HT1080 (cell line): ENCODE measurements at regions not wholly inside any gene's neighbourhood (a gene's known extent, or its start where the extent isn't known, plus 50 kb on each side); places are given as distances from the start of the nearest gene placed in this dataset.
"Not testable (repeated sequence)": the region's sequence is repeated elsewhere in the genome, so short reads cannot be mapped to it uniquely, and the experiment has no call there.

Experiments
- DNase-seq: peaks from one replicate; pipeline ENCODE4 v3.0.0-alpha.2; 2015; ENCODE audit warnings: low read depth

DNA sequence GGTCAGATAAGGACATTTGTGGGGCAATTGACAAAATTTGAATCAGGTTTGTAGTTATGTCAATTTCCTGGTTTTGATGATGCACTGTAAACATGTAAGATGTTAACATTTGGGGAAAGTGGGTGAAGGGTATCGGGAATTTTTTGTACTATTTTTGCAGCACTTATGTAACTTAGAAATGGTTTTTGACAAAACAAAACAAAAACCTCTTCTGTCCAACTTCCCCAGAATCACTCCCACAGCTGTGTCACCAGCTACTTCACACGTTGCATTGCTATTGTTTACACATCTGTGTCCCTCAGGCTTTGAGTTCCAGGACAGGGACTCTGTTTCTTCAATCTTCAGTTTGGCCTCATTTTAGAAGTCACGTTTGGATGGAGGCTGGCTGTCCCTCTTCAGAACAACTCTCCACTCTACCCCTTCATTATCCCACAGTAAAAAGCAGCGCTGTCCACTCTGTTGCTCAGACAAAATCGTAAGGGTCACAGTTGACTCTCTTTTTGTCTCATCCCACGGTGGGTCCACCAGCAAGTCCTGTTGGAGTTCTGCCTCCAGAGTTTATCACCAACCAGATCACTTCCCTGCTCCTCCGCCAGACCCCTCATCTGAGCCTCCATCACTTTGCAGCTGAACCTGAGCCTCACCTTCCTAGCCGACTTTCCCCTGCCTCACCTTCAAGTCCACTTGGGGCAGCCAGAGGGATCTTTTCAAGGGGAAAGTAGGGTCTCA is 63.2 kb downstream of the NENF start:
- no peak for DNase-seq

DNA sequence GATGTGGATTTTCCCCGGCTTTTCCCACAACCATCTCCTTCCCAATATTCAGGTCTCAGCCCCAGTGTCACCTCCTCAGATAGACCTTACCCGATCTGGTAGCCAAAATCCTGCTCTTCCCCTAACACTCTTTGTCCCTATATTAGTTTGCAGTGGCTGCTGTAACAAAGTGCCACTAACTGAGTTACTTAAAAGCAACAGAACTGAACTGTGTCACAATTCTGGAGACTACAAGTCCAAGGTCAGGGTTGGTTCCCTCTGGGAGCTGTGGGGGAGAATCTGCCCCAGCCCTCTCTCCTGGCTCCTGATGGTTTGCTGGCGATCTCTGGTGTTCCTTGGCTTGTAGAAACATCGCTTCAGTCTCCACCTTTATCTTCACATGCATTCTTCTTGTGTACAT is 64.0 kb downstream of the NENF start:
- no peak for DNase-seq

DNA sequence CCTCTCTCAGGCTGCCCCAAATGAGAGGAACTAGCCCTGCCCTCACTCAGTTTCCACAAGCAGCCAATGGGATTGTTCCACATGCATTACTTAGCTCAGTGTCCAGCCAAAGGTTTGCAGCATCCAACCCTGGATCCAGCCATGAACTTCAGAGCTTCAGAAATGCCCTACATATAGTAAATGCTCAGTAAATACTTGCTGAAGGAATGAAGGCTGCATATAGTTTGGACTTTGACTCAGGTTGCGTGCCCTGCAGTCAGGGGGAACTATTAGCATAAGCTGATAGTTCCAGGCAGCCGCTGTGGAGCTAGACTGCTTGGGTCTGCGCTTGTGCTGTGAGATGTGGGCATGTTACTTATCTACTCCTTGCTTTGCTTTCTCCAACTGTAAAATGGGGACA is 64.8 kb downstream of the NENF start:
- DNase-seq = no peak

DNA sequence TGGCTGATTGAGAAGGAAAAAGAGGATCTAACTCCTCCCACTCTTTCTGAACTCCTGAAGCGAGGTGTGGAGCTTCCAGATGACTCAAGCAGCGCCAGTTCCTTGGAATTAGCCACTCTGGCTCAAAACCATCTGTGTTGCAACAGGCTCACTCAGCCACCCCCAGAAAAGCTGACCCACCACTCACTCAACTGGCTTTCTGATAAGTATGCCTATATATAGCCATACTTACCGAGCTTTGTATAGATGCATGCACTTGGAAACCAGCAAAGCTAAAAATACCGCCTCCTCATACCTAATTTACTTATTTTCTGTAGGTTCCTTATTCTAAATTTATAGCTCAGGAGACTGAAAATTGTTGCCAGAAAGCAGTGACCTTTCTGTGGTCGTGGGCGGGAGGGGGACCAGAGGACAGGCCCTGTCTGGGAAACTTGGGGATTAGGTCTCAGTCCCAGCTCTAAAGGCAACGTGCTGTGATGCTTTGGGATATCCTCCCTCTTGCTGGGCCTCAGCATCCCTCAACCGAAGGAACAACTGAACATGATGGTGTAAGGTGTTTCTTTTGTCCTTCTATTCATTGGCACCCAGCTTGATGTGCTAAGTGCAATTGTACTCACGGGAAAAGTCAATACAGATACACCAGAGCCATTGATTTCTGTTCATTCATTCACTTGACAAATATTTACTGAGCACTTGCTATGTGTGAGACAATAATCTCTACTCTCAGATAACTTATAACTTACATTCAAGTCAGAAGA is 65.7 kb downstream of the NENF start:
- DNase-seq = peak; percentile 78

DNA sequence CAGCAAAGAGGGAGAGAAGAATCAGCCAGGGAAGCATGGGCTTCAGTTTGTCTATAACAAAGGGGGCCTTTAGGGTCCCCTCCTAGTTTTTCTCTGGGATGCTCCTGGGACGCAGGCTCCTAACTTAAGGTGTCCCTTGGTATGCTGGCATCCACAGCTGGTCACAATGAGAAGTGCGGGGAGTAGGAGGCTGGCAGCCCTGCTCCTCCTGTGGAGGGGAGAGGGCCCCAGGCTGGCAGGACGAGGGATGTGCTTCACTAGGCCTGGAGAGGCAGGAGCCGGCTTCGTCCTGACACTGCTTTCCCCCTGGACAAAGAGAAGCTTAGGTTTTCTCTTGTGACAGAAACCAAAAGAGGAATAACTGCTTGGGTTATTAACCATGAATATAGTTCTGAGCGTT is 67.6 kb downstream of the NENF start:
- DNase-seq = no peak

DNA sequence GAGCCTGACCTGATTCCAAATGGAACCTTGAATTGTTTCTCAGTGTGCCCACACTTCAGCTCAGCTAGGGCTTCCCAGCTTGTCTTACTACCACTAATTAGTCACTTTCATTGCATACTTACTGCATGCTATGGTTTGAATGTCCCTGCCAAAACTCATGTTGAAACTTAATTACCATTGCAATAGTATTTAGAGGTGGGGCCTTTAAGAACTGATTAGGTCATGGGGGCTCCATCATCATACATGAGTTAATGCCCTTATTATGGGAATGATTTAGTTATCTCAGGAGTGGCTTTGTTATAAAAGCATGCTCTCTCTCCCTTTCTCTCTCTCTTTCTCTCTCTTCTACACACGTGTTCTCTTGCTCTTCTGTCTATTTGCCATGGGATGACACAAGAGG is 68.3 kb downstream of the NENF start:
- no peak for DNase-seq

DNA sequence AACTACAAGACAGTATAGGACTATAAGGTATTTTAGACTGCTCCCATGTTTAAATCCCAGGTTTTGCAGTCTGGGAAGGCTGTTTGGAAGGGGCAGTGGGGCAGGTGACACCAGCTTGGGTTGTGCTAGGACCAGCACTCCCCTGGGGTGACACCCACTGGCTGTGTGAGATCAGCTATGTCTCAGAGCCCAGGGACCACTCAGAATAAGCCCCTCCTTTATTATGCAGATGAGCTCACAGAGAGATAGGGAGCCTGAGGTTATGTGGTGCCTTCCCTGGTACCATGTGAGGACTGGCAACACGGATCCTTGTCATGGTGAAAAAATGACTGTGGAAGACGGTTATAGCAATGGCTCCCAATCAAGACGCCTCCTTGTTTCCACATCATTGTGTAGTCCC is 71.0 kb downstream of the NENF start:
- DNase-seq = no peak

DNA sequence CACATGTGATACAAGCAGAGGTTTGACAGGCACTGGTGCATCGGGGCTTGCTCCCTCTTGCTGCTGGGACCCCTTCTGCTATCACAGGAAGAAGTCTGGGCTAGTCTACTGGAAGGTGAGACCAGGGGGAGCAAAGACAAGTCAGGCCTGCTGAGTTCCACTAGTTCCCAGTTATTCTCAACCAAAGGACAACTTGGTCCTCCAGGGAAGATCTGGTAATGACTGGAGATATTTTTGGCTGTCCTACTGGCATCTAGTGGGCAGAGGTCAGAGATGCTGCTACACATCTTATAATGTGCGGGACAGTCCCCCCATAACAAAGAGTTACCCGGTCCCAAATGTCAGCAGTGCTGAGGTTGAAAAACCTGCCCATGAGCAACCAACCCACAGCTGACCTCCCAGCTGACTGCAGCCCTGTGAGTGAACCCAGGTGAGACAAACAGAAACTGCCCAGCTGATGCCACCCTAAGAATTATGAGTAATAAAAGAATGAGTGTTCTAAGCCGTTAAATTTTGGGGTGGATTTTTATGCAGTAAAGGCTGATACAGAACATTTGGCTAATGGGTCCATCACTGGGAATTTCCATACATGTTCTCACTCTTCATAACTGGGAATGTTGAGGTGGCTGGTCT is 71.6 kb downstream of the NENF start:
- DNase-seq = no peak

DNA sequence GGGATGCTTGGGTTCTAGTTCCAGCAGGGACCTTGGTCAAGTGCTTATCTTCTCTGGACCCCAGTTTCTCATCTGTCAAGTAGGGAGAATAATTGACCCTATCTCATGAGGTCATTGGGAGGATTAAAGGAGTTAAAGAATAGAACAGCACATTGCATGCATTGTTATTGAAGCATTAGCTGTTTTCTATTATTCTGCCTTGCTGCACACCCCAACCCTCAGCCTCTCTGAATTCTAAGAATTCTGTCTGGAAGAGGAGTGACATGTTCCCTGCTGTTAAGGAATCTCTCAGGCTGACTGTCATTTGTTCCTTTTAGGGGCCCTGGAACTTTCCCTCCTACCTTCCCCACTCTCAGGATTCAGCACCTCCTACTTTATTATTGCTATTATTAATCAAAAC is 73.9 kb downstream of the NENF start:
- DNase-seq = no peak

DNA sequence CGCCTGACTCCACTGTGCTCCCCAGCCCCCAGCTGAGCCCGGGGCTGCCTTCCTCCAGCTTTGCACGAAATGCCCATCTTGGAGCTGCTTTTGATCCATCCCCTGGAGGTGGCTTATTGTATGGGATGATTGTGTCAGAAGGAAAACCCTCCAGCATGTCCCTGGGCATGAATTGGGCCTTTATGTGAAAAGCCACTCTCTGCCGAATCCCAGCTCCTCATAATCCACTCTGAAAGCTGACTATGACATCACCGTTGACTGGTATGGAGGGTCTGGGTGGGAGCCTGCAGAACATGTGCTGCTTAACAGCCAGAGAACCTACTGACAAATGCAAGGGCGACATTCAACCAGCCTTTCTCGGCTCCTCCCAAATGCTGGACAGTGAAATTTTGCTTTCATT is 74.6 kb downstream of the NENF start:
- no peak for DNase-seq

DNA sequence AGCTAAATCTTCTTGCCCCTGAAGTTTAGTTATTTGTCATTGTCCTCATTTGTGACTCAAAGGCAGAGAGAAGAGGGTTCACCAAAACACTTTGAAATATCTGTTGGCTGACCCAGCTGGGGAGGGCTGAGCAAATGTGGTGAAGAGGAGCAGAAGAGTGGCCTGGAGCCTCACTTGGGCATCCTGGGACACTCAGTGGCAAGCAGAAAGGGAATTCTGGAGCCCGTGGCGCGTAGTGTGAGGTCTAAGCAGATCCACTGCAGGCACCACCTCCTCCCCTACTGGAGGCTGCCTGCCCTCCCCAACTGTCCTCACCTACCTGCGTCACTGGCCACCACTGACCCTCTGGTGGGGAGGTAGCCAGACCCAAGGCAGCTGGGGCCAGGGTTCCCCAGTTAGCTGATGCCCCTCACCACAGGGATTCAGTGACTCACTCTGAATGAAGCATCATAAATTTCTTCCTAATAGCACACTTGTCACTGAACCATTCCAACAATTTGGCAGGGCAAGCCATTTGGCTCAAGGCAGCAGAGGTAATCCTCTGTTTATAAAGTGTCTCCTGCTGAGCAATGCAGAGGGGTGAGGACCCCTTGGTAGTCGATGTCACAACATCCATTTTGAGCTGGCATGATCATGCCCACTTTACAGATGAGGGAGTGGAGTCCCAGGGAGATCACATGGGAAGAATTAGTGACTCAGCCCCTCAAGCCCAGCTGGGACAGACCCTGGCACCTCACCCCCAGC is 80.3 kb downstream of the NENF start:
- peak; percentile 79 for DNase-seq

DNA sequence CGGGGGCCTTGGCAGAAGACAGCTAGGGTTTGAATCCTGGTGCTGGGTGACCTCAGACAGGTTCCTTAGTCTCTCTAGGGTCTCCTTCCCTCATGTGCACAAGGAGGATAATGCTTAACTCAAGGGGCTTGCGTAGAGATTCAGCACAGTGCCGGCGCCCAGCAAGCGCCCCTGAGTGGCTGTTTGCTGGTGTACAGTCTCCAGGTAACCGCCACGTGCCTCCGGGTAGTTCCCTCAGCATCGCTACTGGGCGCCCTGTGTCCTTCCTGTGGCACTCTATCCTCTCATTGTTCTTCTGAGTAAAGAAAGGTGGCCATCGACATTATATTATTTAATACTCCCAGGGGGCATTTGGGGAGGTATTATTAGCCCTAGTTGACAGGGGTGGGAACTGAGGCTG is 80.9 kb downstream of the NENF start:
- no peak for DNase-seq

DNA sequence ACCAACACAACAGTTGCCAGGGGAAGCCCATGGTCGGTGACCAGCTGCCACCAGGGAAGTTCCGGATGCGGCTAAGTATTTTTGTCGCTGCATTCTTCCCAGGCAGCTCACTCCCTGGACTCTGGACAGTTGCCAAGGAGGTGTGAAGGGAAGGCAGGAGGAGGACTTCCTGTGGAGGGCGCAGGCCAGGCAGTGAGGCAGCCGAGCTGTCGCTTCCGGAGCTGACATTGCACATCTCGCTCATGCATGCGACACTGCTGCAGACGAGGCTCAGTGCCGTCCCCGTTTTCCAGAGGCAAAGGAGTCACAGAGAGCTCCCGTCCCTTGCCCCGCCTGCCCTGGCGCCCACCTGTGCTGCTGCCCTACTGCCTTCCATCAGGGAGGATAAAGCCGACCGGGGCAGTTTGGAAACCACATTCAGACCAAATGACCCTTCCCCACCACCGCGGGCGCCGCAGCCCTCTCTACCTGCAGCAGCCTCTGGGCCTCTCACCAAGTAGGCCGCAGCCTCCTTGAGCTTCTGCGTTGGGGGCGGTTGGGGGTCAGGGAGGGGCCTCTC is 81.4 kb downstream of the NENF start:
- DNase-seq = peak; percentile 74

DNA sequence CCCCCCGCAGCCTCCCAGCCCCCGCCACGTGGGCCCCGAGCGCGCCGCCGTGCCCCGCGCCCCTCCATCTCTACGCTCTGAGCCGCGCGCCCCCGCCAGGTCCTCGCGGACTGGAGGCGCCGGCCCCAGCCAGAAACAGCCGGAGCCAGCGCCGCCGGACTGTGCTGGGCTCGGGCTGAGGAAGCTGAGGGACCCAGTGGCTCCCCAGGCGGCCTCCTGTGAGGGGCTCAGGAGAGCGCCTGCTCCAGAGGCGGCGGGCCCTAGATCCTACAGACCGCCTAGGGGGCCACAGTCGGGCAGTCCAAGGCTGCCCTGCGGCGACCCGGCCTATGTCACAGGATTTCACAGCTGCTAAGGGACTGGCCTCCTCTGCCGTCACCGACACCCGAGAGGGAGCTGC is 82.1 kb downstream of the NENF start:
- DNase-seq = no peak

DNA sequence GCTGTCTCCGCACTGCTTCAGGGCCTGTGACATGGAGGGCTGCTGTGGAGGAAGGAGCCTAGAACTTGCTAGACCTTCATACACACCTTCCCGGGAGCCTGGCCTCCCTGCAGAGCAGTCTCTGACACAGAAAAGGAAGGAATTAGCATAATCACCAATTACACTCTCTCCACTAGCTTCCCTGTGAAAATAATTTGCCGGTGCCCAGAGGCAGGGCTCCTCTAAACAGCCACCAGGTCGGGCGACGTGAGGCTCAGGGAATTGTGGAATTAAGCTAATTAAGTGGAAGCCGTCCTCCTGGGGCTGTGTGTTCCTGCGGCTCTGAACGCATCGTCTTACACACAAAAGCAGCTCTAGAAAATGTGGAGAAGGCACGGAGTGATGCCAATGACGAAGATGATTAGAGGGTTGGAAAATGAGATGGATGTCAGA is 82.6 kb downstream of the NENF start:
- no peak for DNase-seq

DNA sequence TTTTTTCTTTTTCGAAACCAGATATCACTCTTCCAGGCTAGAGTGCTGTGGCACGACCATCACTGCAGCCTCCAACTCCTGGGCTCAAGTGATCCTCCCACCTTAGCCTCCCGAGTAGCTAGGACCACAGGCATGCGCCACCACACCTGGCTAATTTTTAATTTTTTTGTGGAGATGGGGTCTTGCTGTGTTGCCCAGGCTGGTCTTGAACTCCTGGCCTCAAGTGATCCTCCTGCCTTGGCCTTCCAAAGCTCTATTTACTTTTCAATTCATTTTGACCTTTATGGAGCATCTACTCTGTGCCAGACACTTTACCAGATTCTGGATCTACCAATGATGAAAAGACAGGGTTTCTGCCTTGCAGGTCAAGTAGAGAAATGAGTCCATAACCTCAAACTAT is 83.3 kb downstream of the NENF start:
- DNase-seq = not testable (repeated sequence)

DNA sequence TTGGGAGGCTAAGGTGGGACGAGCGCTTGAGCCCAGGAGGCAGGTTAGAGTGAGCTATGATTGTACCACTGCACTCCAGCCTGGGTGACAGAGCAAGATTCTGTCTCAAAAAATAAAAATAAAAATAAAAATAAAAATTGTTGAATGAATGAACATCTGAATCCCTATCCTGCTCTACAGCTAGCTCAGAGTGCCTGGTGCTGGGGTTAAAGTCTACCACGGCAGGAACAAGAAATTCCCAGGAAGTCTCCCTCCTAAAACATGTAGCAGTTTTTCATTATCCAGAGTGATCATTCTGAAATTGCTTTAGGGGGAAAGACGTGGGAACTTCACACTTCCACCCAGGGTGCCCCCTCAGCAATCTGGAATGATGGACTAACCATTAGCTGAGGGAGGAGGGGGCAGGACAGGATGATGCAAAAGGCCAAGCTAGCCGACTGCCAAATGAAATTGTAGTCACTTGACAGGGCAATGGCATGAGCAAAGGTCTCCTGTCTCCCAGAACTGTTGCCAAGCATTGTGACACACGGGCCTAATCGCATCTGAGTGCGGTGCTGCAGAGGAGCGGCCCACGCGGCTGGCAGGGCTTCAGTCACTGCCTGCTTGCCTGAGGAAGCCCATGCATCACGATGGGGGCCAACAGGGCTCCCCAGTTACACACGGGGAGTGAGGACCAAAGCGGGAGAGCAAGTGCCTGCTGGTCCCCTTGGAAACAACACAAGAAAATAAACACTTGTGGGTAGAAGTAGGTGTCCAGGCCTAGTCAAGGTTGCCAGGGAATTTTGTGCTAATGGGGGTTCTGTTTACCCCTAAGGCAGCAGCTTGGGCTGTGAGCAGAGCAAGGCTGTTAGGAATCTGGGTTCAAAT is 85.7 kb downstream of the NENF start:
- peak; percentile 9 for DNase-seq

DNA sequence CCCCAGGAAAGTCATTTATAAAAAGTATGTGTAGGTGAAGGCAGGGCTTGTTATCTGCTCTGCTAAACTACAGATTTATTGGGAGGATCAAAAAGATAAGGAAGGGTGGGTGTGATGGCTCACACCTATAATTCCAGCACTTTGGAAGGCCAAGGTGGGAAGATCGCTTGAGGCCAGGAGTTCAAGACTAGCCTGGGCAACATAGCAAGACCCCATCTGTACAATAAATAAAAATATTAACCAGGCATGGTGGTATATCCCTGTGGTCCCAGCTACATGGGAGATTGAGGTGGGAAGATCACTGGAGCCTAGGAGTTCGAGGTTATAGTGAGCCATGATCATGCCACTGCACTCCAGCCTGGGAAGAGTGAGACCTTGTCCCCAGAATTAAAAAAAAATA is 86.4 kb downstream of the NENF start:
- DNase-seq = no peak

DNA sequence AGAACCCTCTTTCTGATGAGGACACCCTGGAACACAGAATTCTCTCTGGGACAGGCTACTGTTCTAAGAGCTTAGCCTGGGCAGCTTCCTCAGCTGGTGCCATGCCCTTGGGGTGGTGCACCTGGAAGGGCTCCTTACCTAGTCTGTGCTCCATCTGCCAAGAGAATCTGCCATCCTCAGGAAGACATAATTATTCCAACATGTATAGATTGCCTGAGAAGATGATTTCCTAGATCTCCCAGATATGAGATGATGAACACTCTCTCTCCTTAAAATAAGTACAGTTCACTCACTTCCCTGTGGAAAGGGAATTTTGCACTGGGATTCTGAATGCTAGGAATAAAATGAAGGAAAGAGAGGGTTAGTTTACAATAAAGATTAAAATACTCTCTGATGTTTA is 87.6 kb downstream of the NENF start:
- no peak for DNase-seq

DNA sequence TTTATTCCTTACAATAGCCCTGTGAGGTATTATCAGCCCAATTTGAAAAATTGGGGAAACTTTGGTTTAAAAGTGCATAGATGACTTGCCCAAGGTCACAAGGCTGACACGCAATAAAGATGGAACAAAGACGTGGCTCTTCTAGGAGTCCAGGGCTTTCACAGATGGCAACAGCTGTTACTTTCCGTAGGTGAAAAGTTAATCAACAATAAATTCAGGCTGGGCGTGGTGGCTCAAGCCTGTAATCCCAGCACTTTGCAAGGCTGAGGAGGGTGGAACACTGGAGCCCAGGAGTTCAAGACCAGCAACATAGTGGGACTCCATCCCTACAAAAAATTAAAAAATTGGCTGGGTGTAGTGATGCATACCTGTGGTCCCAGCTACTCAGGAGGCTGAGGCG is 87.8 kb upstream of the ATF3 start:
- no peak for DNase-seq
